ENCODE measurements at regions not wholly inside any gene's neighbourhood (a gene's known extent, or its start where the extent isn't known, plus 50 kb on each side); places are given as distances from the start of the nearest gene placed in this dataset.
A peak's percentile ranks its signal among the peaks of the same experiment; 100 is the strongest.

GRCh38 chr3:178397202-178397601, 139.0 kb upstream of the KCNMB2 start:
- FAIRE-seq = no peak

GRCh38 chr3:178397836-178398235, 138.4 kb upstream of the KCNMB2 start:
- FAIRE-seq = no peak

GRCh38 chr3:178404961-178405360, 131.3 kb upstream of the KCNMB2 start:
- no peak for FAIRE-seq

GRCh38 chr3:178405531-178405930, 130.7 kb upstream of the KCNMB2 start:
- no peak for FAIRE-seq

GRCh38 chr3:178406206-178406605, 130.0 kb upstream of the KCNMB2 start:
- no peak for FAIRE-seq

- no peak for FAIRE-seq
Measured at GRCh38 chr3:178415384-178415783, 120.9 kb upstream of the KCNMB2 start.

GRCh38 chr3:178417736-178418135, 118.5 kb upstream of the KCNMB2 start:
- no peak for FAIRE-seq

- FAIRE-seq = no peak
Measured at GRCh38 chr3:178419071-178419470, 117.2 kb upstream of the KCNMB2 start.

- no peak for FAIRE-seq
Measured at GRCh38 chr3:178420033-178420432, 116.2 kb upstream of the KCNMB2 start.

GRCh38 chr3:178421069-178421468, 115.2 kb upstream of the KCNMB2 start:
- FAIRE-seq = no peak

GRCh38 chr3:178422406-178422805, 113.8 kb upstream of the KCNMB2 start:
- FAIRE-seq = no peak

GRCh38 chr3:178428037-178428436, 108.2 kb upstream of the KCNMB2 start:
- FAIRE-seq = no peak

- FAIRE-seq = no peak
Measured at GRCh38 chr3:178434206-178434805, 101.9 kb upstream of the KCNMB2 start.

GRCh38 chr3:178435575-178435974, 100.7 kb upstream of the KCNMB2 start:
- FAIRE-seq = no peak

GRCh38 chr3:178436773-178437172, 99.5 kb upstream of the KCNMB2 start:
- peak; percentile 93 for FAIRE-seq

GRCh38 chr3:178437236-178437635, 99.0 kb upstream of the KCNMB2 start:
- no peak for FAIRE-seq

GRCh38 chr3:178439504-178439903, 96.7 kb upstream of the KCNMB2 start:
- no peak for FAIRE-seq

- no peak for FAIRE-seq
Measured at GRCh38 chr3:178440043-178440442, 96.2 kb upstream of the KCNMB2 start.

GRCh38 chr3:178443634-178444033, 92.6 kb upstream of the KCNMB2 start:
- FAIRE-seq = no peak

GRCh38 chr3:178445139-178445538, 91.1 kb upstream of the KCNMB2 start:
- no peak for FAIRE-seq

- no peak for FAIRE-seq
Measured at GRCh38 chr3:178446059-178446458, 90.2 kb upstream of the KCNMB2 start.

GRCh38 chr3:178450476-178450875, 85.8 kb upstream of the KCNMB2 start:
- no peak for FAIRE-seq

- no peak for FAIRE-seq
Measured at GRCh38 chr3:178451799-178452198, 84.4 kb upstream of the KCNMB2 start.

GRCh38 chr3:178454726-178455125, 81.5 kb upstream of the KCNMB2 start:
- FAIRE-seq = no peak

GRCh38 chr3:178455226-178455625, 81.0 kb upstream of the KCNMB2 start:
- FAIRE-seq = no peak

GRCh38 chr3:178455946-178456345, 80.3 kb upstream of the KCNMB2 start:
- FAIRE-seq = no peak
